GM20000 (cell line): ENCODE measurements at regions not wholly inside any gene's neighbourhood (a gene's known extent, or its start where the extent isn't known, plus 50 kb on each side); places are given as distances from the start of the nearest gene placed in this dataset.

ENCODE experiments used
- DNase-seq: peaks from one replicate; pipeline ENCODE4 v3.0.0; 2012; ENCODE audit warnings: low spot score
- TF ChIP-seq, protein P1 (sequence below): IDR thresholded peaks from 2 replicates; pipeline ENCODE4 v1.5.1; 2012; ENCODE audit warnings: mild to moderate bottlenecking, control low read depth; ENCODE audit errors: extremely low read depth, missing control alignments

DNA sequence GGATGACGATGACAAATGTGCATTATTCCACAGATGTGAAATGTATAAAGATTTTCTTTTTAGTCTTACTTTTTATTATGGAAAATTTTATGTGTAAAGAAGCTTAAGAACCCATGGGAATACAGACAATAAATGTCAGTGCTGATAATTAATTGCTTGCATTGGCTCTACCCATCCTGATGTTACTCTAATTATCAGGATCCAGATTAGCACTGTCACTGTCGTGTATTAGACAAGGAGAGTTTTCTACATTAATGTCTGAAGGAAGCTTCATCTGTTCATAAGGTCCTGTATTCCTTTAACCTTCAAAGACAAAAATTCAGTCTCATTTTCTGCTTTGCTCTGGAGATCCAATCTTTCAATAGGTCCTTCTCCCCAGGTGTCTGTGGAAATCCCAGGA lies 259.1 kb upstream of the ADAMTS5 start:
- TF ChIP-seq, protein P1, sequence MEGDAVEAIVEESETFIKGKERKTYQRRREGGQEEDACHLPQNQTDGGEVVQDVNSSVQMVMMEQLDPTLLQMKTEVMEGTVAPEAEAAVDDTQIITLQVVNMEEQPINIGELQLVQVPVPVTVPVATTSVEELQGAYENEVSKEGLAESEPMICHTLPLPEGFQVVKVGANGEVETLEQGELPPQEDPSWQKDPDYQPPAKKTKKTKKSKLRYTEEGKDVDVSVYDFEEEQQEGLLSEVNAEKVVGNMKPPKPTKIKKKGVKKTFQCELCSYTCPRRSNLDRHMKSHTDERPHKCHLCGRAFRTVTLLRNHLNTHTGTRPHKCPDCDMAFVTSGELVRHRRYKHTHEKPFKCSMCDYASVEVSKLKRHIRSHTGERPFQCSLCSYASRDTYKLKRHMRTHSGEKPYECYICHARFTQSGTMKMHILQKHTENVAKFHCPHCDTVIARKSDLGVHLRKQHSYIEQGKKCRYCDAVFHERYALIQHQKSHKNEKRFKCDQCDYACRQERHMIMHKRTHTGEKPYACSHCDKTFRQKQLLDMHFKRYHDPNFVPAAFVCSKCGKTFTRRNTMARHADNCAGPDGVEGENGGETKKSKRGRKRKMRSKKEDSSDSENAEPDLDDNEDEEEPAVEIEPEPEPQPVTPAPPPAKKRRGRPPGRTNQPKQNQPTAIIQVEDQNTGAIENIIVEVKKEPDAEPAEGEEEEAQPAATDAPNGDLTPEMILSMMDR = no peak
- DNase-seq = no peak

DNA sequence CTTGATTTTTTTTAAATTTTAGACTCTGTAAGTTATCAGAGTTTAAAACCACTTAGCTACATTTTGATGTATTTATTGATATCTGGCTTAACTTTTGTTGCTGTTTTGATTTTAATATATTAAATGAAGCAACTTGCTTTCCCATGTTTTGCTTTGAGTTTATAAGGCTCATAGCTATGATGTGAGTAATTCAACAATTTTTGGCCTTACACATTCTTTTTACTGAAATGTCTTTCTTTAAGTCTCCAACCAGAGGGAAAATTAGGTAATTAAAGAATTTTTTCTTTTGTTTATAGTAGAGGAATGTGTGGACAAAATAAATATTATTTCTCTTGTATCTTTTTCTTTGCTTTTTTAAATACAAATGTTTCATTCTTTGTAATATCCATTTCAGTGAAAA lies 258.3 kb upstream of the ADAMTS5 start:
- TF ChIP-seq, protein P1 = no peak
- no peak for DNase-seq

DNA sequence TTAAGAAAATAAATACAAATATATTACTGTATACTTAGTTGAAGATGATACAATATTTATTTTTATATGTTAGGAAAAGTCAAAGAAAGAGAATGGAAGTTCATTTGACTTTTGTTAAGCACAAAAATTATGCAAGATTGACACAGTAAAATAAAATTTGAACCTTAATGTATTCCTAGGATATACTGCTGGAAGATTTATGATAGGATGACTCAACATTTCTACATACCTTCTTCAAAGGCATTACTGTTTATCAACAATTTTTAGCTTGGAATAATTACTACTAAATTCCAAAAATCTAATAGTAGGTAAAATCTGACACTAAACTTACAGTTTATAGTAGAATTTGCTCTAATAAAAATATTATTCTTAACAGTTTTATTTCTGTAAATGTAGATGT lies 257.3 kb upstream of the ADAMTS5 start:
- no peak for DNase-seq
- TF ChIP-seq, protein P1 = no peak

DNA sequence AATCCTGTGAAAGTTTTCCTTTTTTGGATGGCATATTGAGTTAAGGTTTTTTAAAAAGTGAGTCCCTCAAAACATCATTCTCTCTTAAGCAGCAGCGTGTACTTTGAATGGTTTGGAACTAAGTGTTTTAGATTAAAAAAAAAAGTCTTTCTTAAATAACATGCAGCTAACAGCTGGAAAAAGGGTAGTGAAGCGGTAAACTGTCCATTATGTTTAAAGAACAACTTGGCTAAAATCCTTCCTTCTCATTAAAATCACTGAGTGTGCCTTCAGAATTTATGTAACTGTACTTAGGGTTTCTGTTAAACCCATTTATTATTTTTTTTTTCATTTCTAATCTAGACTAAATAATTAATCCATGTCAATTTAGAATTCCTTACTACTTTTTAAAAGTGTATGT lies 254.2 kb upstream of the ADAMTS5 start:
- TF ChIP-seq, protein P1 = no peak
- no peak for DNase-seq

DNA sequence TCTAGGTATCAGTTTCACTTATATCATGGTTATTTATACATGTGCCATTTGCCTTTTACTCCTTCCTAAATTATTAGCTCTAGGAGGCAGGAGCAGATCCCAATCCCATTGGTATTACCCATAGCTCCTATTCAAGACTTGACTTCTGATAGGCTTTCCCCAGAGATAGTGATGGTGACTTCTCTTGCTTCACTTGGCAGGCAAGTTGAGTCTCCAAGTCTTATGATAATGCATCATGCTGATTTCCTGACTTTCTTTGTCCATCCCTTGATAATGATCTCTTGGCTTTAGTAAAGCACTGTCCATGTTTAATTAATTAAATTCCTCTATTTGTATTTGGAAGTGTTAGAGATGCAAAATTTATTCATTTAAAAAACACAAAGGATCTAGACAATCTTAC lies 253.5 kb upstream of the ADAMTS5 start:
- TF ChIP-seq, protein P1 = no peak
- DNase-seq = no peak

DNA sequence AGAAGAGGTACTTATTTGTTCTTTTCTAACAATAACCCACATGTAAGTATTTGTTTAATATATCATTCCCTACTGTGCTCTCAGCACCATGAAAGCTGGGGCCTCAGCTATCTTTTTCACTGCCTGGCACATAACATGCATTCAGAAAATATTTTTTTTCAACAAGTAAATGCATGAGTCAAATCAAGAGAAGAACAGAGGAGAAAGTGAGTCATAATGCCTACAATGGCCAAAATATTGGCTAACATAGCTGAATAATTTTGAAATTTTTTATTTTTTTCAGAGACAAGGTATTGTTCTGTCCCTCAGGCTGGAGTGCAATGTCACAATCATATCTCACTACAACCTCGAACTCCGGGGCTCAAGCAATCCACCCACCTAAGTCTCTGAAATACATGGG lies 252.2 kb upstream of the ADAMTS5 start:
- no peak for DNase-seq
- TF ChIP-seq, protein P1 = no peak

DNA sequence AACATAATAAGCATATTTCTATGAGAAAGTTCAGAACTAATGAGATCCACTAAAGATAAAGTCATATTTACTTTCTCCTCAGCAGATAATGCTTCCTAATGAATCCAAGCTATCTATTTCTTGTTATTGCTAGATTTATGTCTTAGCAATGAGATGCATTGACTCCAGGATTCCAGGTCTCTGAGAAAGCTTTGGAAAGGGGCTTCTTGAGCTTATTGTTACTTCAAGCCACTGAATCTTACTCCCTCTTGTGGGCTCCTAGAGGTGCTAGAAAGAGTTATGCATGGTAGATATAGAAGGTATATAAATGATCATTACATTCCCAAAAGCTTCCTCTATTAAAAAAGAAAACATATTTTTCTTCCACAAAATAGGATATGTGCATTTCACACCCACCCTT lies 246.4 kb upstream of the ADAMTS5 start:
- no peak for DNase-seq
- TF ChIP-seq, protein P1 = no peak
